Calu3 (cell line): ENCODE measurements at regions not wholly inside any gene's neighbourhood (a gene's known extent, or its start where the extent isn't known, plus 50 kb on each side); places are given as distances from the start of the nearest gene placed in this dataset.

ENCODE experiments used
- BruUV-seq: library from RNA; stranded (reverse); fragments of 400-500 nt; replicated peaks from 2 replicates; lab custom pipeline; 2021; lab: Mats Ljungman, UMichigan
- CTCF ChIA-PET: fragments of 300-600 bp; sonication (Branson Sonifier 250); formaldehyde crosslinking; loops from one replicate; lab custom pipeline; 2022; ENCODE audit warnings: antibody characterized with exemption; lab: Charles Lee
- DNase-seq: peaks from one replicate; pipeline ENCODE4 v3.0.0; 2022
- H3K27ac Mint-ChIP-seq: one replicate; pipeline ENCODE4 v1.8.0; 2022; ENCODE audit warnings: mixed read lengths; ENCODE audit not compliant: unreplicated experiment
- H3K27me3 Mint-ChIP-seq: one replicate; pipeline ENCODE4 v1.8.0; 2022; ENCODE audit warnings: mixed read lengths; ENCODE audit not compliant: unreplicated experiment
- H3K36me3 Mint-ChIP-seq: one replicate; pipeline ENCODE4 v1.8.0; 2022; ENCODE audit warnings: mild to moderate bottlenecking, moderate library complexity, mixed read lengths; ENCODE audit not compliant: insufficient read depth, unreplicated experiment
- H3K4me1 Mint-ChIP-seq: one replicate; pipeline ENCODE4 v1.8.0; 2022; ENCODE audit warnings: mild to moderate bottlenecking, low read depth, mixed read lengths; ENCODE audit not compliant: unreplicated experiment
- H3K4me3 Mint-ChIP-seq: one replicate; pipeline ENCODE4 v1.8.0; 2022; ENCODE audit warnings: mild to moderate bottlenecking, low read depth, moderate library complexity, mixed read lengths; ENCODE audit not compliant: unreplicated experiment
- H3K9me3 Mint-ChIP-seq: one replicate; pipeline ENCODE4 v1.8.0; 2022; ENCODE audit warnings: low read depth, mixed read lengths; ENCODE audit not compliant: unreplicated experiment
- intact Hi-C: fragments of 100-400 bp; cut with micrococcal nuclease; formaldehyde crosslinking; loops from one replicate; pipeline ENCODE4 v1.10.0; 2022; ENCODE audit not compliant: unreplicated experiment
- TF ChIP-seq, protein P1 (sequence below): fragments of 200-600 bp; IDR thresholded peaks from one replicate; pipeline ENCODE4 v1.8.0; 2022; ENCODE audit warnings: antibody characterized with exemption; ENCODE audit not compliant: unreplicated experiment

DNA sequence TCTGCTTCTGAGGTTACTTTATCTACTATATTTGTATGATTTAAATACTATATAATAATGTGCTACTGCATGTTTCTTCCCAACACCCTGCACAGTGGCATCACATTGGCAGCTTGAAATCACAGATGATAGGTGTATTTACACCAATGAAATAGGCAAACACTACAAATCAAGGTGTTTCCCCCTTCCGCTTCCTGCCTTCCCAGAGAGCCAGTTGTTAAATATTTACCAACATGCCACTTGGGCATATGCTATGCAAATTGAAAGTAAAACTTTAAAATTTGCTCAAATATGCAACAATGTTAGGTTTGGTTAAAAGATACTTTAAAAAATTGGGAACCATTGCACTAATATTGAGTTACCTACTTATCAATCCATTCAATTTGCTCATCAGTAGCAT is 58.2 kb upstream of the SMARCA2 start:
- BruUV-seq, result no TSS peak
- CTCF ChIA-PET, result no interaction called here
- Mint-ChIP-seq H3K9me3 (peaks cover 2% of the 10 kb centered on the region), H3K4me1 (no peaks in the 10 kb centered on the region), H3K4me3 (no peak overlapping the region), H3K27ac (no peak overlapping the region), H3K36me3 (no peaks in the 10 kb centered on the region), H3K27me3 (no peaks in the 10 kb centered on the region)
- intact Hi-C loops, result no loop called here
- no peak for DNase-seq
- TF ChIP-seq, protein P1, sequence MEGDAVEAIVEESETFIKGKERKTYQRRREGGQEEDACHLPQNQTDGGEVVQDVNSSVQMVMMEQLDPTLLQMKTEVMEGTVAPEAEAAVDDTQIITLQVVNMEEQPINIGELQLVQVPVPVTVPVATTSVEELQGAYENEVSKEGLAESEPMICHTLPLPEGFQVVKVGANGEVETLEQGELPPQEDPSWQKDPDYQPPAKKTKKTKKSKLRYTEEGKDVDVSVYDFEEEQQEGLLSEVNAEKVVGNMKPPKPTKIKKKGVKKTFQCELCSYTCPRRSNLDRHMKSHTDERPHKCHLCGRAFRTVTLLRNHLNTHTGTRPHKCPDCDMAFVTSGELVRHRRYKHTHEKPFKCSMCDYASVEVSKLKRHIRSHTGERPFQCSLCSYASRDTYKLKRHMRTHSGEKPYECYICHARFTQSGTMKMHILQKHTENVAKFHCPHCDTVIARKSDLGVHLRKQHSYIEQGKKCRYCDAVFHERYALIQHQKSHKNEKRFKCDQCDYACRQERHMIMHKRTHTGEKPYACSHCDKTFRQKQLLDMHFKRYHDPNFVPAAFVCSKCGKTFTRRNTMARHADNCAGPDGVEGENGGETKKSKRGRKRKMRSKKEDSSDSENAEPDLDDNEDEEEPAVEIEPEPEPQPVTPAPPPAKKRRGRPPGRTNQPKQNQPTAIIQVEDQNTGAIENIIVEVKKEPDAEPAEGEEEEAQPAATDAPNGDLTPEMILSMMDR, result no peak

DNA sequence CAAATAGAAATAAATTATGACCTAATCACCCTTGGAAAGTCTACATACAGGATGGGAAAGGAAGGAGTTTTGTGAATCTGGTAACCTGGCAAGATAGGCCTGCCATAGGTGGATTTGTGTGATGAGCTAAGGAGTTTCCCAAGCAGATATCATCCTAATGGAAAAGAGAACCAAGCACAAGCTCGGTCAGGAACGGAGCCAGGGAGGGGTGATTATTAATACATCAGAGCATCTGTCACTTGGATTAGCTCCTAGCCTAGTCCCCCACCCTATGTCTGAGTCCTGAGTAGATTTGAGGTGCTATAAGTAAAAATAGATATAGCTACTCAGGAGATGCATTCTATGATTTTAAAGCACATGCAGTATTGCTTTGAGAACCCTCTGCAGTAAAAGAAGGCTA is 57.3 kb upstream of the SMARCA2 start:
- CTCF ChIA-PET, result no interaction called here
- no peaks in the 10 kb centered on the region for H3K27me3 Mint-ChIP-seq
- H3K27ac Mint-ChIP-seq, result no peak overlapping the region
- TF ChIP-seq, protein P1, result no peak
- H3K9me3 Mint-ChIP-seq, result peaks cover 2% of the 10 kb centered on the region
- H3K36me3 Mint-ChIP-seq, result no peaks in the 10 kb centered on the region
- H3K4me3 Mint-ChIP-seq, result no peak overlapping the region
- BruUV-seq, result no TSS peak
- DNase-seq, result no peak
- intact Hi-C loops, result no loop called here
- no peaks in the 10 kb centered on the region for H3K4me1 Mint-ChIP-seq

DNA sequence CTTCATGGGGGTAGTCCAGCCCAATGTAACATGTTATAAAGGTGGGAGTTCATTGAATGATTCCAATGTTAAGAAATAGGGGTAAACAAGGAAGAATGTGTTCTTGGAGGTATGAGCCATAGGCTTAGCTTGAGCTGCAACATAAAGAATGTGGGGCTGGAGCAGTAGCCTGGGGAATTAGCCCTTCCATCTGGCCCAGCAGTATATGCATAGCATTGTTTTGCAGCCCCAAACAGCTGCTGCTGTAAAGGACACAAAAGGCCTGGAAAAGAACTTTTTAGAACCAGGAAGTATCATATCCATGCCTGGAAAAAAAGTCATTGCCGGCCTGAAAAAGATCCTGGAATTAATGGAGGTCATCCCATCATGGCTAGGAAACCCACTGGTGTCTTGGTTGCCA is 55.8 kb upstream of the SMARCA2 start:
- CTCF ChIA-PET, result no interaction called here
- Mint-ChIP-seq H3K27me3 (no peaks in the 10 kb centered on the region), H3K36me3 (no peaks in the 10 kb centered on the region), H3K4me1 (no peaks in the 10 kb centered on the region), H3K4me3 (no peak overlapping the region), H3K27ac (no peak overlapping the region), H3K9me3 (peaks cover 2% of the 10 kb centered on the region)
- TF ChIP-seq, protein P1, result no peak
- no TSS peak for BruUV-seq
- intact Hi-C loops, result no loop called here
- DNase-seq, result no peak

DNA sequence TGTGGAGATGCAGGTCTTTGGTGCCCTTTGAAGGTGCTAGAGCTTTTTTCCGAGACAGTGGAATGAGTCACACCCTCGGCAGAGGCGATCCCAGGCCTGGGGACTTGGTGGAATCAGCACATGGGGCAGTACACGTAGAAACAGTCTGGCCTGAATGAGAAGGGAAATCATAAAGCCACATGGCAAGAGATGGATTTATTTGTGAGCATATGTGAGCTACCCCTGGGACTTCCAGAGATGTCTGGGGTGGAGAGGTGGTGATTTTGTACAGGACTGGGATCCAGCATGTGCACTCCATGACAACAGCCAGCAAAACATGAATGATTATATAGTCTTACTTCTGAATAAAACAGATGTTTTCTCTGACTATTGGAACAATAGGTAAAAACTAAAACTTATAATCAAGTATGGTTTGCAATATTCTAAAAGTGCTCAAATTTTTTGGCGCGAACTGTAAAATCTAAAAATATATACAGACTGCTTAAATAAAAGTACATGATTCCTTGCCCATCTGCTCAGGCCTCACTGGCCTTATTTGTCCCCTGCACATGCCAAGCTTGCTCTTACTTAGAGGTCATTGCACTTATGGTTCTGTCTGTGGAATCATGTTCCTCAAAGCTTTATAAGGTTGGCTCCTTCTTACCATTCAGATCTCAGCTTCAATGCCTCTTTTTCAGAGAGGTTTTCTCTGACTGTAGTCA is 54.7 kb upstream of the SMARCA2 start:
- intact Hi-C loops, result no loop called here
- H3K27me3 Mint-ChIP-seq, result no peaks in the 10 kb centered on the region
- peaks cover 2% of the 10 kb centered on the region for H3K9me3 Mint-ChIP-seq
- CTCF ChIA-PET, result no interaction called here
- TF ChIP-seq, protein P1, result no peak
- H3K27ac Mint-ChIP-seq, result no peak overlapping the region
- no peak overlapping the region for H3K4me3 Mint-ChIP-seq
- no peaks in the 10 kb centered on the region for H3K4me1 Mint-ChIP-seq
- DNase-seq, result no peak
- no peaks in the 10 kb centered on the region for H3K36me3 Mint-ChIP-seq
- no TSS peak for BruUV-seq
